G401 (cell line): ENCODE measurements at regions not wholly inside any gene's neighbourhood (a gene's known extent, or its start where the extent isn't known, plus 50 kb on each side); places are given as distances from the start of the nearest gene placed in this dataset.

ENCODE experiments used
- DNase-seq: peaks from one replicate; pipeline ENCODE4 v3.0.0-alpha.2; 2015; ENCODE audit warnings: low spot score
- in situ Hi-C: cut with HindIII; loops from 2 replicates; pipeline ENCODE4 v1.10.0; 2016; ENCODE audit warnings: low sequenced_read_pairs, mixed read lengths

DNA sequence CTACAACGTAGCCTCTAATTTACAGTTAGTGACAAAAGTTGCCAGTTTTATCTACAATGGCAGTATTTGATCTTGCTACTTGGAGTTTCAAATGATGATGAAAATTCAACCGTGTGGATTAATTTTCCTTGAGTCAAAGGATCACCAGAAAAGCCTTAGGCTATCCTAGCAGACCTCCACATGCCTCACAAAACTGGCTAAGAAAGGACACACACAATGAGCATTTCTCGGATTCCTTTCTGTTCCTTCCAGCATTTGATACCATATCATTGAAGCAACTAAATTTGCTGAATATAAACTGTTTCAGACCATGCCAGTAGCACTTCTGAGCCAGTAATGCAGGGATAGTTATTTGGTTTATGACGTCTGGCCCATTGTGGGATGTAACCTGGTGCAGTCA lies 587.4 kb upstream of the MDFIC2 start:
- in situ Hi-C loops, result no loop called here
- no peak for DNase-seq

DNA sequence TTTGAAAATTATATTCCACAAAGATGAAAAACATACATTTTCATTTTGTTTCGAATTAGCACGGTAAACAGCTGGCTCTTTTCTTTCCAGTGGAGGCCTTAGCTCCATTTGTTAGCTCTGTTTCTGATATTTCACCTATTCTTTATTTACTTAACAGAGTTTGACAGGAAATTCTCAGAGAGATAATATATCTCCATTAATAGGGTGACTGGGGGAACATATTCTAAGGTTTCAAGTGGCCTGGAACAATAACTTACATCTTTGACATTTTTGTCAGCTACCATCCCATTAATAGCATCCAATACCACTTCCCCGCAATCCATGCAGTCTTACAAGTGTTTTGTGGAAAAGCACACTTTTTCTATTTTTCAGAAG lies 577.6 kb upstream of the MDFIC2 start:
- no peak for DNase-seq
- in situ Hi-C loops, result no loop called here

DNA sequence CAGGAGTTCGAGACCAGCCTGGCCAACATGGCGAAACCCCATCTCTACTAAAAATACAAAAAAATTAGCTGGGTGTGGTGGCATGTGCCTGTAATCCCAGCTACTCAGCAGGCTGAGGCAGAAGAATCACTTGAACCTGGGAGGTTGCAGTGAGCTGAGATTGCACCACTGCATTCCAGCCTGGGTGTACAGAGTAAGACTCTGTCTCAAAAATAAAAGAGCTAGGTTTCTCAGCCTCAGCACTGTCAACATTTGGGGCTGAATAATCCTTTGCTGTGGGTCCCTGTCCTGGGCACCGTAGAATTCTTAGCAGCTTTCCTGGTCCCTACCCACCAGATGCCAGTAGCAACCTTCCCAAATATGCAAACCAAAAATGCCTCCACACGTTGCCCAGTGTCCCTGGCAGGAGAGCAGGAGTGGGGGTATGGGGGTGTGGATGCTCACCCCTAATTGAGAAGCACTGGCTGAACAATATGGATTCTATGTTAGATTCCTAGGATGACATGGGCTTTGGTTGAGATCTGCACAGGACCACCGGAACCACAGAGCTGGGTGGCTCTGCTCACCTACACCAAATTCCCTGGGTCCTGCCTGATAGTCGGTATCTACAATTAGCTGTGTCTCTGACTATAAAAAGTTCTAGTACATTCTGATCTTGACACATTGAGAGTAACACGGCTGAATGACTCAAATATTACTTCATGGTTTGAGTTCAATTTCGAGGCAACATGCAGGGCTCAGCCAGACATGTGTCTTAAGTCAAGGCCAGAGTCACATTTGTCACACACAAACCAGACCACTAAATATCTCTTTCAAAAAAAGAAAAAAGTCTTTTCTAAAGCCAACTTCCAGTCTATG lies 577.0 kb upstream of the MDFIC2 start:
- in situ Hi-C loops, result no loop called here
- no peak for DNase-seq

DNA sequence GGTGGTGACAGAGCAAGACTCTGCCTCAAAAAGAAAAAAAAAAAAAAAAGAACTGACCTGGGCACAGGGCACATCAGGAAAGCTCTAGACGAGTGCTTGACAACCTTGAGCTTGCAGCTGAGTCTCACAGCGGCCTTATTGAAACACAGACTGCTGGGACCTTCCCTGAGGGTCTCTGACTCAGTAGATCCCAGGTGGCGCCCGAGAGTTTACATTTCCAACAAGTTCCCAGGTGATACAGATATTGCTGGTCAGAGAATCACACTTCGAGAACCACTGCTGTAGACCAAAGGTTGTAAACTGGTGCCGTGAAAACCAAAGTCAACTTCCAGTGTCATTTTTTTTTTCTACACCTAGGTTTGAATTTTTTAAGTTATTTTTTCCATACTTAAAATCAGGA lies 573.2 kb upstream of the MDFIC2 start:
- in situ Hi-C loops, result no loop called here
- DNase-seq, result no peak

DNA sequence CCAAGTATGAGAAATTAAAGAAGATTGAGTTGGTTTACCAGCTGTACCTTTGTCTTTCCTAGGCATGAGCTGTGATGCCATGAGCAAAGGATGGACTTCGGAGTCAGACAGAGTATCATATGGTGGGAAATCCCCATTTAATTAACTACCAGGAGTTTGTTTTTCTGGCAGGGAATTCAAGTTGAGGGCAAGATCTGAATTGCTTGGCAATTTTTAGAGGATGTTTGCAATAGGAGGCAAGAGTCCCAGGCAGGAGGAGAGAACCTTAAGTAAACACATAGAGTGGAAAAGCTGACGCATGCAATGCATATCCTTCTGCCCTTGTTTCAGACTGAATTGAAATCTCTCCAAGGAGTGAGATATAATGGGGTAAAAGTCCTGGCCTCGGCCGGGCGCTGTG lies 569.7 kb upstream of the MDFIC2 start:
- no peak for DNase-seq
- in situ Hi-C loops, result no loop called here

DNA sequence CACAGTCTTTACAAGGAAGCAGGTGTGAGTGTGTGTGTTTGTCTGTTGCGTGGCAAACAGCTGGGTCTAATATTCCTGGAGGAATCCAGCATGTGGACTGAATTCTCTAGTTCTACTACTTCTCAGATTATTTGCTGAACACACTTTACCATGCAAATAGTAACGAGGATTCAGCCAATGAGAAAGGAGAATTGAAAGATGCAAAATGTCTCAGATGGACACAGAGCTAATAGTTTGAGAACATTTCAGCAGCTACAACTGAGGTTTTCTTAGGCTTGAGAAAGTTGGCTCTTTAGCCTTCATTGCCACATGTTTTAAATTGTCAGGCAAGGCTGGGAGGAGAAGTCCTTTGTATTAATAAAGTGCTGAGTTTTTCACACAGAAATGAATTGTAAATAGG lies 568.0 kb upstream of the MDFIC2 start:
- DNase-seq, result no peak
- in situ Hi-C loops, result no loop called here

DNA sequence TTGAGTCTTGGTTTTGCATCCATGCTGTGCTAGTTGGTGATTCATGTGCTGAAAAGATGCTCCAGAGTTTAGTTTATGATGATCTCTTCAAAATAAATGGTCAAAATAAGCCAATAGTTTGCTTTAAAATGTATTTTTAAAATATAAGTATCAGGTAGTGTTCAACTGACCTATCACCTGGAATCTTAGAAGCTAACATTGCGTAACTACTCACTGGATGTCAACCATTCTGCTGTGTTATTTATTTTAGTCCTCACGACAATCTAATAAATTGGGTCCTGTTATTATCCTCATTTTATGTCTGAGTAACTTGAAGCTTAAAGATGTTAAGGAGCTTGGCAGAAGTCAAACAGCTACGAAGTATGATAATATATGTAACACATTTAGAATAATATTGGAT lies 563.7 kb upstream of the MDFIC2 start:
- in situ Hi-C loops, result no loop called here
- no peak for DNase-seq

DNA sequence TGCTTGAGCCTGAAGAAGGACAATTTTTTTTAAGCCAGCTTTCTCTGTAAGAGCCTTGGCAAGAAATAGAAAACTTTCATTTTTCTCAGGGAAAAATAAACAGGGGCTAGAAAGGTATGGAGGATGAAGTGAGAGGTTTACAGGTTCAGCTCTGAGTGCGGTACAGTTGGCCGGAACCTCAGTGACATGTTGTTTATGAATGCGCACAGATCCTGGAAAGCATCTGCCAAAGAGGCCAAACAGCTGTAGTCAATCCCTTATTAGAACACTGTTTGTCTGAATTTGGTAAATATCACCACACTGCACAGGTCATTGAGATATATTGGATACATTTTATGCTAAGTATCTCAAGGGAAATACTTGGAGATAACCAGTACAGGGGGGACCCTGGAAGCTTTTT lies 561.8 kb upstream of the MDFIC2 start:
- in situ Hi-C loops, result no loop called here
- no peak for DNase-seq

DNA sequence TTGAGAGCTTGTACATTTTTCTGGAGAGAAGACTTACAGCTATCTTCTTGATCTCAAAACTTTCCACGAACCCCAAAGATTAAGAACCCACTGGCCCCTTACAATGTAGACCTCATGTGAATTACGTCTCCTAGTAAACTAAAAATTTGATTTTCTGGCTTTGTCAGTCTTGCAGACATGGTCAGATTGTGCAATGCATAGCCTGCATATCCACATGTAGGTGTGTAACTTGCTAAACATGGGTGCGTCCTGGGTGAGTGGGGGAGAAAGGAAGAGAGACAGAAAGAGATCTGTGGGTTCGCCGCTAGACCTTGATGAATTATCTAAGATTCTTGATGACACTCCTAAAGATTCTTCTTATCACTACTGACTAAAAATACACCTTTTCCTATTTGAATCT lies 561.2 kb upstream of the MDFIC2 start:
- in situ Hi-C loops, result no loop called here
- DNase-seq, result no peak

DNA sequence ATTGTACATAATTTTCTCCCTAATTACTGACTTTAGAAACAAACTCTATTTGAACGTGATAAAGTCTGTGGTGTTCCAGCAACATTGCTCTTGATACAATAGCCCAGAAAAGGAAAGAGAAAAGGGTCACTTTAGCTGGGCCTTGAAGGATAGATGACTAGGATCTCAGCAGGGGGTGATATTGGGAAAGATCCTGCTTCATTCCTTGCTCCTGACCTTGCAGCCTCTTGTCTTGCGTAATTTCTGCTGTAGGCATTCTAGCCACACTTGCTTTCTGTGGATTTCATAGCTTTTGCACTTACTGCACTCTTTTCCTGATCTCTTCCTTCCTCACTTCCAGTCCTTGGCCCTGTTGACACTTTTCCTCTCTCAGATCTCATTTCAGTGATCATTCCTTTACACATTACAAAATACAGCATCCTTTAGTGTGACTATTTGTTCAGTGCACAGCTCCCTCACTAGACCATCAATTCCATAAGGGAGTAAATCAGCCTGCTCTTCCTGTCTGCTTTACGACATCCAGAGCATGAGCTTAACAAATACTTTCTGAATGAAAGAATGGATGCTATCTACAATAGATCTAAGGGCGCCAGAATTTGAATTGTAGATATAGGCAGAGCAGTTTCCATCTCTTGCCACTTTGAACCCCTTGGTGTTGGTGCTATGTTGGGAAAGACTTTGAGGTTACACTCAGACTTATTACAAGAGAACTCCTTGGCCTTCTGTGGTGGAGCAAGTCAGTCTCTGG lies 559.6 kb upstream of the MDFIC2 start:
- DNase-seq, result no peak
- in situ Hi-C loops, result no loop called here

DNA sequence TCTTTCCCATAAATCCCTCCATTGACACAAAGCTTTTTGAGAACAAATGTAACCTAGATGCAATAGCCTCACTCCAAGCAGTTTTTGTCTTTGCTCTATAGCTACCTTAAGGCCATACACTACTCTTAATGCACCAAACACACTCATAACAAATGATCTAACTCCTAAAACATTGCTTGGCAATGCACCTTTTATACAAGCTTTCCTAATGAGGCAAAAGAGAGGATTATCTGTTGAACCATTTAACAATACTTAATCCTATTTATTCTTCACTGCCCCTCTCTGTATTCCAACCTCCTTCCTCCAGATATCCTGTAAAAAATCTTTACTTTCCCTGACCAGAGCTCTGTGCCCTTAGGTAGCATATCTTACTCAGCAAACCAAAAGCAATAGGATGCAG lies 558.1 kb upstream of the MDFIC2 start:
- in situ Hi-C loops, result no loop called here
- DNase-seq, result no peak

DNA sequence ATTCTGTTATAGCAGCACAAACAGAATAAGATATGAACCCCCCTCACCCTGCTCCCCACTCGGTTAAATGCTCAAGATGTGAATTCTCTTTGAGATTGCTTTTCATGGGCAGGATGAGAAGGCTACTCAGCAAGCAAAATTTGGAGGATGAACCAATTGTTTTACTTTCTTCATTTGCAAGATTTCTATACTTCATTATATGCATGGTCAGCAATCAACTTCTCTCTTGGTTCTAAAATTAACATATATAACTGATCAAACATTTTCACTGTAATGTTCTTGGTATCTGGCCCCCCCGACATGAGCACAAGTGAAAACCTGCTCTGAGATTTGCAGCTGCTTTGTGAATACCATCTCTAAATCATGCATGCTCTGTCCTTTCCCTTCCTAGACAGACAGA lies 556.1 kb upstream of the MDFIC2 start:
- in situ Hi-C loops, result no loop called here
- DNase-seq, result no peak

DNA sequence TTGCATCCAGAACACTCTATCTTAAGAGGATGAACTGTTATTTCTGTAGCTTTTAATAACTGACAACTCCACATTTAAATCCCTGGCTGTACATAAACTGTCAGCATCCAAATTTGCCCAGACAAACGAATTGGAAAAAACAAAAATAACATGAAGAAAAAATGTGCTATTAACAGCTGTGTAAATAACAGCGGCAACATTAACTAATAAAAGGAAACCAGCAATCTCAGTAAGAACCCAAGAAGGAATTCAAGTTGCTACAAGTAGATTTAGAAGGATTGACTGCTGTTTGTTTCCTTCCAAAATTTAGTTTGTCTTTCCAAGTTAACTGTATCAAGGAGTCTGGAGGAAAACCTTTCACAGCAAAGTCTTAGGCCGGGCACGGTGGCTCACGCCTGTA lies 550.6 kb upstream of the MDFIC2 start:
- no peak for DNase-seq
- in situ Hi-C loops, result no loop called here

DNA sequence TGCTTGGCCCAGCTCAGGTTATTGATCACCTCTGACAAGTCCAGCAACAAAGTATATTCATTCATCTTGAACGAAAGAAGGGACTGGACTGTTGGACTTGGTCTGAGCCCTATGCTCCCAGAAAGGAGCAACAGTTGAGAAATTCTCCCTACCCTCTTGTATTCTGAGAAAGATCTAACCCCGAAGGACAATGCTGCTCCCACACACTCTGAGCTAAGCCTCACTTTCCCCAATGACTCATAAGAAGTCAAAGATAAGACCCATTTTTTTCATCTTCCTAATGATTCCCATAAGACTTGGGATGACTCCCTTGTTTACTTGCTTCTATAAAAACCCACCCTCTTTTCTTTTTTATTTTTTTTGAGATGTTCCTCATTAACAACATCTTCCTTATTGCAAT lies 549.4 kb upstream of the MDFIC2 start:
- in situ Hi-C loops, result no loop called here
- DNase-seq, result no peak

DNA sequence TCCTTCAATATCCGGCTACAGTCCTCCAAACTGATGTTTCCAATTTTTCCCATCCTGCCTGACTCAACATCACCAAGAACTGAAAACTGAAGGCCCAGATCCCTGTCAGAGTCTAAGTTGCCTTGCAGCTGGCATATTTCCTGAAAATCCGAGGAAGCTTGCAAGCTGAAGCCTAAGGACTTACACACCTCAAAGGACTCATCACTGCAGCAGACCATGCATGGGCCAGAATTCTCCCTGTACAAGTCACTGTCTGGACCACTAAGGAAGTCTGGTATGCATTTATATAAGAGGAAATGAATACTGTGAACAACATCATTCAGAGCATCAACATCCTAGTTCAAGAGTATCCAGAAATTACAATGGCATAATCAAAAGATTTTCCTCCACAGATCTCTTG lies 548.8 kb upstream of the MDFIC2 start:
- no peak for DNase-seq
- in situ Hi-C loops, result no loop called here

DNA sequence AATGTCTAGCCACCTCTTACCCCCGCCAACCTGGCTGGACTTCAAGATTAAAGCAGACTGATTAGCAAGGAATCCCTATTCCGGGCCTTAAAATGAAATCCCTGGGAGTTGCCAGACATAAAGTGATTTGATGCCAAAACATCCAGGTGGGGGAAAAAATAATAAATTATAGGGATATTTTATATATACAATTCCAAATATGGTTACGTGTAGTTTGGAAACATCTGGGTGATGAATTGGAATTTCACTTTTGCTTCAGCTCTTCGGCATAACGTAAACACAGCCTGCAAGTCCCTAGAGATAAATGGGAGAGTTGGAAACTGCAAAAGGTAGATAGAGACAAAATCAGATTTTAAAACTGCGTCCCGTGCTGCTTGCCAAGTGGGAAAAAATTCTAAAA lies 545.5 kb upstream of the MDFIC2 start:
- in situ Hi-C loops, result no loop called here
- no peak for DNase-seq

DNA sequence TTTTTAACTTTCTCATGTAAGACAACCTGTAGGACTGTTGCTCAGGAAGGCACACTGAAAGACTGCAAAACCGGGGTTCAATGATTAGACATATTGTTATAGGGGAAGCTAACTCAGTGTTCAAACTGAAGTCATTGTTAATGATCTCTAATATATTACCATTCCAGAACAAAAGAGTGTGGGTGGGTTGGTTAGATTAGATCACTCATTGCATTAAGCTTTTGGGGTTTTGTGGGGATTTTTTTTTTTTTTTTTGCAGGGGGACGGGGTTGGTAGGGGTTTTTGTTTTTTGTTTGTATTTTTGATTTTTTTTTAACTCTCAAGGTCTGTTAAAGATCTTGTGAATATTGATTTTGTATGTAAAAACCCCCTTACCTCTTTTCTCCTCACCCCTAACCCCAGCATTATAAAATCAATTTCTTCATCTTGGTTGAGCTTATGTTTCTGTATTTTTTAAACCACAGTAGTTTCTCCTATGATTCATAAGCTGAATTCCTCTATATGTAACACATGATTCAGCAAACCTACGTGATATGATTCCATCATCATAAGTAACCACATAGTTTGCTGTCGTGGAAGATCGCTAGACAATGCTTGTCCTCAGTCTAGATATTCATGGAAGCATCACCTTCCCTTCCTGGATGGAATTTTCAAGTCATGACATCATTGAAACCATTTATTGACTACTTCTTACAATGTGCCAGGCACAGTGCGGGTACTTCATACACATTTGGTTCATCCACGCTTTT lies 544.1 kb upstream of the MDFIC2 start:
- DNase-seq, result no peak
- in situ Hi-C loops, result no loop called here

DNA sequence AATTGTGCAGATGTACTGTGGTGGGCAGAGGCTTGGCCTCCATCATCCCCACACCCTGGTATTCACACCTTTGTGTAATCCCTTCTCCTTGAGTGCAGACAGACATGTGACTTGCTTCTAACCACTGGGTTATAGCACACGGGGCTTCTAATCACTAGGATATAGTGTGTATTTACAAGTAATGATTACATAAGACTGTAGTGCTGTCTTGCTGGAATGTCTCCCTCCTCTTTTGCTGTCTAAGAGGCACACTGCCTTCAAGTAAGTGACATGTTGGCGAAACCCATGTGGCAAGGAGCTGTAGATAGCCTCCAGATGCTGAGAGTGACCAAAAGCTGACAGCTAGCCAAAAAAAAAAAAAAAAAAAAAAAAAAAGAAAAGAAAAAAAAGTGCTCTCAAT lies 542.7 kb upstream of the MDFIC2 start:
- in situ Hi-C loops, result no loop called here
- no peak for DNase-seq

DNA sequence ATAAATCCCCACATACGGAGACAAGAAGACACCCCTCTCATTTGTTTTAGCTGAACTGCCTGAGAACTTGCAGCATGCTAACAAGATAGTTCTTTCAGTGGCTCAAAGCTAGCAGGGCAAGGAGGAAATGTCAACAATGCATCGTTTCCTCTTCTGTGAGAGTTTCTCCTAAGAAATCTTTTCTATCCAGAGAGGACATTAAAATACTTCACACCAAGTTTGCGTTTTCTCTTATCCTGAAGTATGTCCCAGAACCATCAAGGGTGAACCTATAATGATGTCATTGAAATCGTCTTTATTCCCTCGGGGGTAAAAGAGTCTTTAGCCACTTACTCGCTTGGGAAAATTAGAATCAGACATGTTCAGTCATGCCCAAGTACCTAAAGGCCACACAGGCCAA lies 541.7 kb upstream of the MDFIC2 start:
- no peak for DNase-seq
- in situ Hi-C loops, result no loop called here

DNA sequence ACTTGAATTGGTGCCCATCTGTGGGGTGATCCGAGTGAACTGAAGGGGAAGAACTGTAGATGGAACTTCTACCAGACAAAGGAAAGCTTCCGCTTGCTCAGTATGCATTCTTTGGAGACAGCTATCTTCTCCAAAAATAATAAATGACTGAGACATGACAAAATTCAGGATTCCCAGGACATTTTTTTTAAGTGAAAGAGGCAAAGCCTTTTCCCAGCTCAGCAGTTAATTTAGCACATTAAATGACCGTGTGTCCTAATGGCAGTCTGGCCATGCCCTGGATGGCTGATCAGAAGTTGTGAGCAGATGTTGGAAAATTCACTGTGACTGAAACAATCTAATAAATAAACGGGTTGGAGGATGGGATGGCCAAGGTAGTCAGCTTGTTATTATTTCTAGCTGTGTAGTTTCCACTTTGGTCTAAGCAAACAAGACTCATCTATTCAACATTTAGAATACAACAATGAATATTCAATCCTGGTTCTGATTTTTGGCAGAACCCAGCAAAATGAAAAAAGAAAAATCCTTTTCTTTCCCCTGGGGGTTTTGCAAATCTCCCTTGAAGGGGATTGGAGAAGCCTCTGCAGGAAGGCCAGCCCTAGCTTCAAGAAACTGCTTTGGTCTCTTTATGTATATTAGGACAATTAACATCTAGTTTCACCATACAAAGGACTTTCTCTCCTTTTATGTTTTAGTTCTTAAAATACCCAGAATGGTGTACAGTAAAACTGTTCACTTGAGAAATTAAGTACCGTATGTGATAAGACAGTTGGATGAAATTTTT lies 540.9 kb upstream of the MDFIC2 start:
- DNase-seq, result no peak
- in situ Hi-C loops, result no loop called here
